K562 (cell line): ENCODE measurements at regions not wholly inside any gene's neighbourhood (a gene's known extent, or its start where the extent isn't known, plus 50 kb on each side); places are given as distances from the start of the nearest gene placed in this dataset.

Source experiments
- CTCF ChIP-seq, 3 experiments: IDR thresholded peaks in 2 of 3; conservative IDR thresholded peaks in 1 of 3; 2 replicates each; pipeline ENCODE4 v1.5.1; 2011 to 2012; ENCODE audit warnings: low read length in 3 of 3, mild to moderate bottlenecking in 3 of 3, control low read depth in 2 of 3, improper control_type of control experiment in 1 of 3, inconsistent platforms in 1 of 3, low read depth in 1 of 3, mixed read lengths in 1 of 3, moderate library complexity in 1 of 3; ENCODE audit not compliant: insufficient read depth in 2 of 3
- EP300 ChIP-seq: IDR thresholded peaks from 2 replicates; pipeline ENCODE4 v1.6.1; 2012; ENCODE audit warnings: low read length, improper control_type of control experiment
- MAFG ChIP-seq: fragments of 450-650 bp; conservative IDR thresholded peaks from 2 replicates; pipeline ENCODE4 v1.6.1; 2016; ENCODE audit warnings: missing genetic modification characterization, missing compliant biosample characterization
- MBD1 ChIP-seq: fragments of 250-450 bp; sonication (Bioruptor Pico); IDR thresholded peaks from 2 replicates; pipeline ENCODE4 v1.8.0; 2022; ENCODE audit warnings: inconsistent platforms
- NRF1 ChIP-seq, 2 experiments: fragments of 450-650 bp; IDR thresholded peaks in 1 of 2; conservative IDR thresholded peaks in 1 of 2; 2 replicates each; pipeline ENCODE4 v1.6.1; 2014; ENCODE audit warnings: mild to moderate bottlenecking in 2 of 2
- POLR2A ChIP-seq: fragments of 450-650 bp; conservative IDR thresholded peaks from 2 replicates; pipeline ENCODE4 v1.6.1; 2016
- SIN3A ChIP-seq, 2 experiments: fragments of 150-350 bp in 1 of 2; IDR thresholded peaks; 2 replicates each; pipeline ENCODE4 v1.6.1; 2011 to 2016; ENCODE audit warnings: borderline replicate concordance in 2 of 2, low read depth in 2 of 2, low read length in 2 of 2, mild to moderate bottlenecking in 2 of 2, moderate library complexity in 2 of 2; ENCODE audit not compliant: control insufficient read depth in 1 of 2
- STAT6 ChIP-seq: sonication (generic); formaldehyde crosslinking; IDR thresholded peaks from 2 replicates; pipeline ENCODE4 v1.8.1; 2023; ENCODE audit warnings: mild to moderate bottlenecking, missing genetic modification reagents
- USF2 ChIP-seq: sonication (generic); formaldehyde crosslinking; IDR thresholded peaks from 2 replicates; pipeline ENCODE4 v1.5.0; 2020; ENCODE audit warnings: missing genetic modification reagents
- ZNF518B ChIP-seq: fragments of 250-450 bp; sonication (Bioruptor Pico); IDR thresholded peaks from 2 replicates; pipeline ENCODE4 v1.5.0; 2021; ENCODE audit warnings: mild to moderate bottlenecking, moderate library complexity

GRCh38 chr4:108287834-108288413, 119.2 kb upstream of the LEF1 start:
- TF ChIP-seq EP300 = no peak
- TF ChIP-seq USF2 = no peak
- TF ChIP-seq MAFG (tag) = no peak
- TF ChIP-seq POLR2A = no peak
- TF ChIP-seq ZNF518B (CRISPR knock-in tag) = no peak
- TF ChIP-seq SIN3A (IDR thresholded peaks at IDR 0.05; ENCODE audit: borderline replicate concordance in 2 of 2, control insufficient read depth in 1 of 2, low read depth in 2 of 2, low read length in 2 of 2) = no peak
- TF ChIP-seq CTCF (IDR thresholded peaks at IDR 0.05 in 2 of 3, conservative IDR thresholded peaks at IDR 0.05 in 1 of 3; ENCODE audit: insufficient read depth in 2 of 3, low read depth in 1 of 3, low read length in 3 of 3) = no peak
- no peak for TF ChIP-seq MBD1 (CRISPR knock-in tag)
- no peak for TF ChIP-seq NRF1 (conservative IDR thresholded peaks at IDR 0.05 in 1 of 2, IDR thresholded peaks at IDR 0.05 in 1 of 2)
- TF ChIP-seq STAT6 (CRISPR knock-in tag) = no peak
